ENCODE measurements at regions not wholly inside any gene's neighbourhood (a gene's known extent, or its start where the extent isn't known, plus 50 kb on each side); places are given as distances from the start of the nearest gene placed in this dataset.

- Histone ChIP-seq H3K4me2 (ENCODE audit: insufficient read depth, low read length) (no peak overlapping the region), H2AFZ (ENCODE audit: low read depth, low read length) (no peak overlapping the region), H3K9ac (replicated peaks; ENCODE audit: extremely low read depth, insufficient read depth, low read length) (no peak overlapping the region), H3K79me2 (ENCODE audit: control insufficient read depth, insufficient read depth, low read length) (no peaks in the 10 kb centered on the region), H3K4me1 (ENCODE audit: control insufficient read depth, extremely low read depth, insufficient read depth, low read length) (peaks cover 16% of the 10 kb centered on the region), H3K27me3 (ENCODE audit: control insufficient read depth in 2 of 2, insufficient read depth in 2 of 2, low read length in 2 of 2) (no peaks in the 10 kb centered on the region), H3K27ac (ENCODE audit: insufficient read depth, low read depth, low read length) (no peak overlapping the region), H3K9me1 (replicated peaks; ENCODE audit: control insufficient read depth, extremely low read depth, insufficient read depth, low read length) (no peaks in the 10 kb centered on the region), H3K4me3 (replicated peaks in 1 of 3; ENCODE audit: insufficient read depth in 1 of 3, low read depth in 1 of 3, low read length in 3 of 3) (no peak overlapping the region), H4K20me1 (replicated peaks; ENCODE audit: control insufficient read depth, extremely low read depth, insufficient read depth, low read length) (no peaks in the 10 kb centered on the region), H3K9me3 (replicated peaks; ENCODE audit: control insufficient read depth, insufficient read depth, low read length) (no peaks in the 10 kb centered on the region), H3K36me3 (ENCODE audit: control insufficient read depth in 2 of 2, extremely low read depth in 1 of 2, insufficient read depth in 2 of 2, low read length in 2 of 2) (no peaks in the 10 kb centered on the region)
- no TSS peak for BruUV-seq (replicated peaks)
- intact Hi-C loops (cut with micrococcal nuclease): no loop called here
- dilution Hi-C loops (cut with MboI; ENCODE audit: extremely low pct_ligation_motif_present, low sequenced_read_pairs): no loop called here
- POLR2A ChIA-PET: no interaction called here
- FAIRE-seq (no peak), DNase-seq (ENCODE audit: low read depth, low spot score) (no peak)
- CTCF ChIA-PET: no interaction called here
- no peak for TF ChIP-seq MYC (IDR thresholded peaks at IDR 0.05; ENCODE audit: low read depth, low read length)
- TF ChIP-seq EZH2 (IDR thresholded peaks at IDR 0.05; ENCODE audit: borderline replicate concordance, low read depth, low read length, severe bottlenecking): no peak
- no peak for TF ChIP-seq MAX (IDR thresholded peaks at IDR 0.05; ENCODE audit: insufficient read depth, insufficient read length)
- TF ChIP-seq POLR2AphosphoS5 (IDR thresholded peaks at IDR 0.05; ENCODE audit: insufficient read depth, low read depth, low read length): no peak
- no peak for TF ChIP-seq CTCF (IDR thresholded peaks at IDR 0.05; ENCODE audit: extremely low read depth in 1 of 2, insufficient read depth in 1 of 2, low read depth in 1 of 2, low read length in 2 of 2)
Measured at GRCh38 chr11:80843266-80843974, 1402.6 kb upstream of the TENM4 start.

GRCh38 chr11:80842246-80842645 lies 1401.4 kb upstream of the TENM4 start:
- DNase-seq (ENCODE audit: low read depth, low spot score) (no peak), FAIRE-seq (no peak)
- ChIA-PET CTCF (no interaction called here), POLR2A (no interaction called here)
- H3K4me2 ChIP-seq (ENCODE audit: insufficient read depth, low read length): no peak overlapping the region
- H2AFZ ChIP-seq (ENCODE audit: low read depth, low read length): no peak overlapping the region
- dilution Hi-C loops (cut with MboI; ENCODE audit: extremely low pct_ligation_motif_present, low sequenced_read_pairs): no loop called here
- H3K9me3 ChIP-seq (replicated peaks; ENCODE audit: control insufficient read depth, insufficient read depth, low read length): no peaks in the 10 kb centered on the region
- H3K27ac ChIP-seq (ENCODE audit: insufficient read depth, low read depth, low read length): no peak overlapping the region
- intact Hi-C loops (cut with micrococcal nuclease): no loop called here
- TF ChIP-seq POLR2A (IDR thresholded peaks at IDR 0.05; ENCODE audit: low read depth, low read length) (no peak), FOS (IDR thresholded peaks at IDR 0.05; ENCODE audit: borderline replicate concordance, insufficient read depth, low read length) (no peak), POLR2AphosphoS5 (IDR thresholded peaks at IDR 0.05; ENCODE audit: insufficient read depth, low read depth, low read length) (no peak), JUN (IDR thresholded peaks at IDR 0.05; ENCODE audit: borderline replicate concordance, insufficient read depth, insufficient read length, low read depth) (no peak), MYC (IDR thresholded peaks at IDR 0.05; ENCODE audit: low read depth, low read length) (no peak), GATA2 (IDR thresholded peaks at IDR 0.05; ENCODE audit: insufficient read depth, insufficient read length, low read depth, low read length) (no peak), CTCF (IDR thresholded peaks at IDR 0.05; ENCODE audit: extremely low read depth in 1 of 2, insufficient read depth in 1 of 2, low read depth in 1 of 2, low read length in 2 of 2) (no peak), EZH2 (IDR thresholded peaks at IDR 0.05; ENCODE audit: borderline replicate concordance, low read depth, low read length, severe bottlenecking) (no peak), MAX (IDR thresholded peaks at IDR 0.05; ENCODE audit: insufficient read depth, insufficient read length) (no peak)
- H4K20me1 ChIP-seq (replicated peaks; ENCODE audit: control insufficient read depth, extremely low read depth, insufficient read depth, low read length): no peaks in the 10 kb centered on the region
- H3K9ac ChIP-seq (replicated peaks; ENCODE audit: extremely low read depth, insufficient read depth, low read length): no peak overlapping the region
- no peaks in the 10 kb centered on the region for H3K36me3 ChIP-seq (ENCODE audit: control insufficient read depth in 2 of 2, extremely low read depth in 1 of 2, insufficient read depth in 2 of 2, low read length in 2 of 2)
- H3K4me1 ChIP-seq (ENCODE audit: control insufficient read depth, extremely low read depth, insufficient read depth, low read length): peaks cover 13% of the 10 kb centered on the region
- H3K9me1 ChIP-seq (replicated peaks; ENCODE audit: control insufficient read depth, extremely low read depth, insufficient read depth, low read length): no peaks in the 10 kb centered on the region
- no peak overlapping the region for H3K4me3 ChIP-seq (replicated peaks in 1 of 3; ENCODE audit: insufficient read depth in 1 of 3, low read depth in 1 of 3, low read length in 3 of 3)
- no peaks in the 10 kb centered on the region for H3K27me3 ChIP-seq (ENCODE audit: control insufficient read depth in 2 of 2, insufficient read depth in 2 of 2, low read length in 2 of 2)
- BruUV-seq (replicated peaks): no TSS peak
- no peaks in the 10 kb centered on the region for H3K79me2 ChIP-seq (ENCODE audit: control insufficient read depth, insufficient read depth, low read length)
